ENCODE measurements at regions not wholly inside any gene's neighbourhood (a gene's known extent, or its start where the extent isn't known, plus 50 kb on each side); places are given as distances from the start of the nearest gene placed in this dataset.

DNA sequence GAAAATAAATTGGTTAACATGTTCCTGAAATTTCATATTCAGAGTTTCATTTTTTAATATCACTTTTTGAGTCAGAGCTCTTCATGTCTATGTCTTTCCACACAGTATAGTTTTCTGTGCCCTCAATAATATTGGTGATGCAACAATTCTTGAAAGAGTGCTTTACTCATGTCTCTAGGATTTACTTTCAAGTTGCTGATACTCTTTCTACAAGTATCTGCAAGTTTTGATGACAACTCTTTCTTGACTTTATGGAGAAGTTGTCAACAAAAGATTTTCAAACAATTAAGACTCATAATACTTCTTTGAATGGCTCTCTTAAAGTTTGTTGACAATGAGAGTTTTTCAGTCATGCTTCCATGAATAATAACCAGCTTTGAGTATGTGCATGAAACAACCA lies 561.7 kb downstream of the DIAPH3 start:
- TF ChIP-seq, protein P1, sequence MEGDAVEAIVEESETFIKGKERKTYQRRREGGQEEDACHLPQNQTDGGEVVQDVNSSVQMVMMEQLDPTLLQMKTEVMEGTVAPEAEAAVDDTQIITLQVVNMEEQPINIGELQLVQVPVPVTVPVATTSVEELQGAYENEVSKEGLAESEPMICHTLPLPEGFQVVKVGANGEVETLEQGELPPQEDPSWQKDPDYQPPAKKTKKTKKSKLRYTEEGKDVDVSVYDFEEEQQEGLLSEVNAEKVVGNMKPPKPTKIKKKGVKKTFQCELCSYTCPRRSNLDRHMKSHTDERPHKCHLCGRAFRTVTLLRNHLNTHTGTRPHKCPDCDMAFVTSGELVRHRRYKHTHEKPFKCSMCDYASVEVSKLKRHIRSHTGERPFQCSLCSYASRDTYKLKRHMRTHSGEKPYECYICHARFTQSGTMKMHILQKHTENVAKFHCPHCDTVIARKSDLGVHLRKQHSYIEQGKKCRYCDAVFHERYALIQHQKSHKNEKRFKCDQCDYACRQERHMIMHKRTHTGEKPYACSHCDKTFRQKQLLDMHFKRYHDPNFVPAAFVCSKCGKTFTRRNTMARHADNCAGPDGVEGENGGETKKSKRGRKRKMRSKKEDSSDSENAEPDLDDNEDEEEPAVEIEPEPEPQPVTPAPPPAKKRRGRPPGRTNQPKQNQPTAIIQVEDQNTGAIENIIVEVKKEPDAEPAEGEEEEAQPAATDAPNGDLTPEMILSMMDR (IDR thresholded peaks at IDR 0.05): no peak
- no peak for TF ChIP-seq POLR2A (IDR thresholded peaks at IDR 0.05)
